GM10266 (cell line): ENCODE measurements at regions not wholly inside any gene's neighbourhood (a gene's known extent, or its start where the extent isn't known, plus 50 kb on each side); places are given as distances from the start of the nearest gene placed in this dataset.

Experiments used
- DNase-seq: peaks from one replicate; pipeline ENCODE4 v3.0.0; 2012; ENCODE audit errors: extremely low spot score
- TF ChIP-seq, protein P1 (sequence below): IDR thresholded peaks from 2 replicates; pipeline ENCODE4 v1.5.1; 2012; ENCODE audit warnings: mild to moderate bottlenecking, low read depth; ENCODE audit not compliant: control insufficient read depth, insufficient read depth; ENCODE audit errors: missing control alignments

DNA sequence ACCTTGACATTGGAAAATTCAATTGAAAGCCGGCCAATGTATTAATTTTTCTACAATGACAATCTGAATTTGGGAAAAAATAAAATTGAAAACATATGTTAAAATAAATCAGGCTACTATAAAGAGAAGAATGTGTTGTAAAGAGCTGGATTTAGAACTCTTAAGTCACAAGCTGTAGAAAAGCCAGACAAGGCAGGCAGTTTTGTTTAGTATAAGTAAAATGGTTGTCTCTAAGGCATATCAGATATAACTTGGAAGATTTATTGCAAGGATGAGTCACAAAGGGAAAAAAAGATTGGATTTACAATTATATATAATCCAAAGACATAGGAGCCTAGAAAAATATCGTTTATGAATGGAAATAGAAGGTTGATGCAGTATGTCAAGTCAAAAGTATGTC lies 549.1 kb upstream of the EPHA5 start:
- no peak for DNase-seq
- TF ChIP-seq, protein P1, sequence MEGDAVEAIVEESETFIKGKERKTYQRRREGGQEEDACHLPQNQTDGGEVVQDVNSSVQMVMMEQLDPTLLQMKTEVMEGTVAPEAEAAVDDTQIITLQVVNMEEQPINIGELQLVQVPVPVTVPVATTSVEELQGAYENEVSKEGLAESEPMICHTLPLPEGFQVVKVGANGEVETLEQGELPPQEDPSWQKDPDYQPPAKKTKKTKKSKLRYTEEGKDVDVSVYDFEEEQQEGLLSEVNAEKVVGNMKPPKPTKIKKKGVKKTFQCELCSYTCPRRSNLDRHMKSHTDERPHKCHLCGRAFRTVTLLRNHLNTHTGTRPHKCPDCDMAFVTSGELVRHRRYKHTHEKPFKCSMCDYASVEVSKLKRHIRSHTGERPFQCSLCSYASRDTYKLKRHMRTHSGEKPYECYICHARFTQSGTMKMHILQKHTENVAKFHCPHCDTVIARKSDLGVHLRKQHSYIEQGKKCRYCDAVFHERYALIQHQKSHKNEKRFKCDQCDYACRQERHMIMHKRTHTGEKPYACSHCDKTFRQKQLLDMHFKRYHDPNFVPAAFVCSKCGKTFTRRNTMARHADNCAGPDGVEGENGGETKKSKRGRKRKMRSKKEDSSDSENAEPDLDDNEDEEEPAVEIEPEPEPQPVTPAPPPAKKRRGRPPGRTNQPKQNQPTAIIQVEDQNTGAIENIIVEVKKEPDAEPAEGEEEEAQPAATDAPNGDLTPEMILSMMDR = no peak

GRCh38 chr4:66216252-66216651 lies 546.0 kb upstream of the EPHA5 start:
- DNase-seq = no peak
- TF ChIP-seq, protein P1 = no peak

DNA sequence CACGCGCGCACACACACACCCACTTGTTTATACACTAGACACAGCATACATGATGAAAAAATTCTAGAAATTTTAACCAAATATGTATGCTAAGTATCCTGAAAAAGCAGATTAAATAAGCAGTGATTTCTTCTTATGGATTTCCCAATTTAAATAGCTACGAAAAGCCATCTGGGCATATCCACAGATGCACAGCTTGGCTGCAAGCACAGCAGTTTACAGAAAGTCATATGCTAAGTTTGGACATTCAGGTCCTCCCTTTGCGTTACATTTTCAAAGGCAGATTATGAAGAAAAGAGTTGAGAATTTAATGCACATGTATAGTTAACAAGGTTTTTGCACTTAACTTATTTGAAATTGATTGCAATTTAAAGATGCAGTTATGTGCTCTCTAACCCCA lies 542.2 kb upstream of the EPHA5 start:
- TF ChIP-seq, protein P1 = no peak
- no peak for DNase-seq

GRCh38 chr4:66204534-66205247 lies 534.4 kb upstream of the EPHA5 start:
- no peak for DNase-seq
- TF ChIP-seq, protein P1 = no peak

DNA sequence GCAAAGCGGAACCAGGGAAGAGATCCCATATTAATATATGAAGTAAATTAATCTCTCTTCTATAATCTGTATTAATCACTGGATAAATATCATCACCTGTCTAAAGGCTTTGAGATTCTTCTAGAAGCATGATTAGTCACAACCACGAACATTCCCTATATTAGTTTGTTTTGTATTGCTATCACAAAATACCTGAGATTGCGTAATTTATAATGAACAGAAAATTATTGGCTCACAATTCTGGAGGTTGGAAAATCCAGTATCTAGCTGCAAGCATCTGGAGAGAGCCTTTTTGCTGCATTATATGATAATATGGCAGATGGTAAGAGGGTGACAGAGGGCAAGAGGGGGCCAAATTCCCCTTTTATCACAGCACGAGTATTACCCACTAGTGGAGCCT lies 532.6 kb upstream of the EPHA5 start:
- TF ChIP-seq, protein P1 = no peak
- DNase-seq = no peak

DNA sequence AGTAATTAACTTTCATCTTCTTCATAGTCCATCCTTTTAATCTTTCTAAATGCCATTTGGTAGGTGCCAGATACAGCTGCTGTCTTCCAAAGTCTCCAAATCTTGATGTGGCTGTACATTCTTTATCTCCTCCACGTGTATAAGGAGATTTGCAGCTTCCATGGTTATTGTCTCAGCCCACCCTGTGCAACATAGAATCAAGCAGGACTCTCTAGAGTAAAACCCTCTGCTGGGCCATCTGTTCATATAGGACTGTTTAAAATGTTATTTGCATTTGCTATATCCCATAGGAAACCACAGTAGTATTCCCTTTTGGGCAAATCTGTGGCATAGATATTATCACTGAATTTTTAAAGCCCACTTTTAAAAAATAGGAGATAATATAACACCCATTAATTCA lies 527.2 kb upstream of the EPHA5 start:
- DNase-seq = no peak
- TF ChIP-seq, protein P1 = no peak

GRCh38 chr4:66193487-66193886 lies 523.2 kb upstream of the EPHA5 start:
- TF ChIP-seq, protein P1 = no peak
- no peak for DNase-seq
